Mesothelial cell of epicardium (in vitro differentiated cells): ENCODE measurements at regions not wholly inside any gene's neighbourhood (a gene's known extent, or its start where the extent isn't known, plus 50 kb on each side); places are given as distances from the start of the nearest gene placed in this dataset.
A peak's percentile ranks its signal among the peaks of the same experiment; 100 is the strongest.

Experiments used
- DNase-seq, 2 experiments: peaks; one replicate each; pipeline ENCODE4 v3.0.0; 2021; ENCODE audit warnings: low spot score in 2 of 2; ENCODE audit not compliant: unreplicated experiment in 2 of 2
- H3K27ac Mint-ChIP-seq: 2 replicates; pipeline ENCODE4 v1.8.0; 2021; ENCODE audit warnings: mixed read lengths
- H3K27me3 Mint-ChIP-seq: 2 replicates; pipeline ENCODE4 v1.8.0; 2021; ENCODE audit warnings: low read depth, mixed read lengths
- H3K36me3 Mint-ChIP-seq: 2 replicates; pipeline ENCODE4 v1.8.0; 2021; ENCODE audit warnings: mixed read lengths
- H3K4me1 Mint-ChIP-seq: 2 replicates; pipeline ENCODE4 v1.8.0; 2021; ENCODE audit warnings: mixed read lengths
- H3K4me3 Mint-ChIP-seq: 2 replicates; pipeline ENCODE4 v1.8.0; 2021; ENCODE audit warnings: mild to moderate bottlenecking, moderate library complexity, mixed read lengths
- H3K9me3 Mint-ChIP-seq: 2 replicates; pipeline ENCODE4 v1.8.0; 2021; ENCODE audit warnings: mixed read lengths
- TF ChIP-seq, protein P1 (sequence below): fragments of 200-600 bp; sonication (generic); IDR thresholded peaks from one replicate; pipeline ENCODE4 v1.5.0; 2021; ENCODE audit warnings: antibody characterized with exemption; ENCODE audit not compliant: unreplicated experiment

GRCh38 chr4:91935217-91935616 is 368.5 kb upstream of the GRID2 start:
- DNase-seq = no peak
- Mint-ChIP-seq H3K27ac (no peak overlapping the region), H3K4me1 (peaks cover 2% of the 10 kb centered on the region), H3K4me3 (no peak overlapping the region), H3K36me3 (no peaks in the 10 kb centered on the region), H3K27me3 (no peaks in the 10 kb centered on the region), H3K9me3 (peaks cover 7% of the 10 kb centered on the region)
- TF ChIP-seq, protein P1, sequence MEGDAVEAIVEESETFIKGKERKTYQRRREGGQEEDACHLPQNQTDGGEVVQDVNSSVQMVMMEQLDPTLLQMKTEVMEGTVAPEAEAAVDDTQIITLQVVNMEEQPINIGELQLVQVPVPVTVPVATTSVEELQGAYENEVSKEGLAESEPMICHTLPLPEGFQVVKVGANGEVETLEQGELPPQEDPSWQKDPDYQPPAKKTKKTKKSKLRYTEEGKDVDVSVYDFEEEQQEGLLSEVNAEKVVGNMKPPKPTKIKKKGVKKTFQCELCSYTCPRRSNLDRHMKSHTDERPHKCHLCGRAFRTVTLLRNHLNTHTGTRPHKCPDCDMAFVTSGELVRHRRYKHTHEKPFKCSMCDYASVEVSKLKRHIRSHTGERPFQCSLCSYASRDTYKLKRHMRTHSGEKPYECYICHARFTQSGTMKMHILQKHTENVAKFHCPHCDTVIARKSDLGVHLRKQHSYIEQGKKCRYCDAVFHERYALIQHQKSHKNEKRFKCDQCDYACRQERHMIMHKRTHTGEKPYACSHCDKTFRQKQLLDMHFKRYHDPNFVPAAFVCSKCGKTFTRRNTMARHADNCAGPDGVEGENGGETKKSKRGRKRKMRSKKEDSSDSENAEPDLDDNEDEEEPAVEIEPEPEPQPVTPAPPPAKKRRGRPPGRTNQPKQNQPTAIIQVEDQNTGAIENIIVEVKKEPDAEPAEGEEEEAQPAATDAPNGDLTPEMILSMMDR = no peak

GRCh38 chr4:91936311-91936710 is 367.5 kb upstream of the GRID2 start:
- no peak overlapping the region for H3K27ac Mint-ChIP-seq
- H3K4me3 Mint-ChIP-seq = no peak overlapping the region
- DNase-seq = no peak
- H3K27me3 Mint-ChIP-seq = no peaks in the 10 kb centered on the region
- no peaks in the 10 kb centered on the region for H3K36me3 Mint-ChIP-seq
- H3K4me1 Mint-ChIP-seq = peaks cover 2% of the 10 kb centered on the region
- TF ChIP-seq, protein P1 = no peak
- peaks cover 7% of the 10 kb centered on the region for H3K9me3 Mint-ChIP-seq

GRCh38 chr4:91957963-91958362 is 345.8 kb upstream of the GRID2 start:
- Mint-ChIP-seq H3K4me1 (peaks cover 4% of the 10 kb centered on the region), H3K27me3 (no peaks in the 10 kb centered on the region), H3K27ac (no peak overlapping the region), H3K36me3 (no peaks in the 10 kb centered on the region), H3K9me3 (peaks cover 8% of the 10 kb centered on the region), H3K4me3 (no peak overlapping the region)
- DNase-seq = no peak
- TF ChIP-seq, protein P1 = no peak

- peaks cover 4% of the 10 kb centered on the region for H3K4me1 Mint-ChIP-seq
- H3K9me3 Mint-ChIP-seq = peaks cover 8% of the 10 kb centered on the region
- no peak overlapping the region for H3K27ac Mint-ChIP-seq
- no peak overlapping the region for H3K4me3 Mint-ChIP-seq
- no peaks in the 10 kb centered on the region for H3K27me3 Mint-ChIP-seq
- DNase-seq = no peak
- TF ChIP-seq, protein P1 = no peak
- no peaks in the 10 kb centered on the region for H3K36me3 Mint-ChIP-seq
Measured at GRCh38 chr4:91958596-91958995, 345.2 kb upstream of the GRID2 start.

DNA sequence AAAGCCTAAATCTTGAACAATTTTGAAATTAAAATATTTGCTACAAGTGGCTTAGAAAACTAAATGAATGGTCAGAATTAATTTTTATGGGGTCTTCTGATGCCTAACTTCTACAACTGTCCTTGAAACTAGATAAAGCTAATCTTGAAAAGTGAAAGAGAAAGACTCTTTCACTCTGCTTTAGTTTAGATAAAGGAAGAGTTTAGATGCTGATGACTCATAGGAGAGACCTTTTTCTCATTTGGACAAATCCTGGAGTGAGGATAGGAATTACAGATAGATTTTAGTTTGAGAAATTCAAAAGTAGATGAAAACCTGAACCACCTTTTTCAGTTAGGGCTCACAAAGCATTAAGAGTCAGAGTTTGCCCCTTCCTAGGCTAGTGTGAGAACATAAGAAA is 342.3 kb upstream of the GRID2 start:
- H3K4me1 Mint-ChIP-seq = peaks cover 4% of the 10 kb centered on the region
- no peak overlapping the region for H3K4me3 Mint-ChIP-seq
- TF ChIP-seq, protein P1 = no peak
- H3K36me3 Mint-ChIP-seq = no peaks in the 10 kb centered on the region
- no peaks in the 10 kb centered on the region for H3K9me3 Mint-ChIP-seq
- no peak overlapping the region for H3K27ac Mint-ChIP-seq
- H3K27me3 Mint-ChIP-seq = no peaks in the 10 kb centered on the region
- no peak for DNase-seq

DNA sequence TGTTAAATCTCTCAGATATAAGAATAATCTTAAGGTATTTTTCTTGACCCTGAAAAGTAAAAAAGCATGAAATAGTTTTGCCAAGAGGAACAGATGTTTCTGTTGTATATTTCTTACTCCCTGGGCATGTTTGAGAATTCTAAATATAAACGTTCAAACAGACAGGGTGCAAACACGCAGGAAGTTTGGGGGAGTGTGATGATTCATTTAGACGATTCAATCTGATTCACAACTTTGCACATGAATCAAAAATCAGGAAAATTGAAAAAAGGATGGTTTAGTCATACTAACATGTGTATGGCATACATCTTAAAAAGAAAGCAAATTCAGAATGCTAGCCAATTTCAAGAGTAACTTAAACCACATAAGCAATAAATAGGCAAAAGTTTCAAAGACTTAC is 340.3 kb upstream of the GRID2 start:
- Mint-ChIP-seq H3K27ac (peak overlapping the region; percentile 47), H3K9me3 (no peaks in the 10 kb centered on the region), H3K36me3 (no peaks in the 10 kb centered on the region), H3K4me1 (peaks cover 4% of the 10 kb centered on the region), H3K27me3 (no peaks in the 10 kb centered on the region), H3K4me3 (no peak overlapping the region)
- TF ChIP-seq, protein P1 = no peak
- no peak for DNase-seq
